CD14-positive monocyte (primary cell): ENCODE measurements at regions not wholly inside any gene's neighbourhood (a gene's known extent, or its start where the extent isn't known, plus 50 kb on each side); places are given as distances from the start of the nearest gene placed in this dataset.

Experiments
- DNase-seq, 3 donors: peaks; one replicate each; pipeline ENCODE4 v3.0.0-alpha.2; 2011 to 2022
- H2AFZ ChIP-seq: 2 replicates; pipeline ENCODE4 v1.6.0; 2012; ENCODE audit warnings: mild to moderate bottlenecking, low read depth, low read length, inconsistent platforms; ENCODE audit not compliant: insufficient read depth, poor library complexity, severe bottlenecking
- H3K27ac ChIP-seq, 2 donors: 1 replicate in 1 of 2; 2 replicates in 1 of 2; pipeline ENCODE4 v1.5.1; 2012 to 2013; ENCODE audit warnings: low read length in 2 of 2, control low read depth in 1 of 2, inconsistent platforms in 1 of 2, low read depth in 1 of 2, mild to moderate bottlenecking in 1 of 2
- H3K27me3 ChIP-seq, 2 donors: one replicate each; pipeline versions ENCODE4 v1.6.0 to v1.6.1; 2011 to 2013; ENCODE audit warnings: low read length in 2 of 2; ENCODE audit not compliant: control insufficient read depth in 2 of 2, insufficient read depth in 2 of 2
- H3K36me3 ChIP-seq, 2 donors: replicated peaks in 1 of 2; 1 replicate in 1 of 2; 2 replicates in 1 of 2; pipeline versions ENCODE4 v1.5.1 to v1.6.1; 2012 to 2013; ENCODE audit warnings: low read length in 2 of 2, control low read depth in 1 of 2, inconsistent platforms in 1 of 2, mild to moderate bottlenecking in 1 of 2; ENCODE audit not compliant: insufficient read depth in 2 of 2, control insufficient read depth in 1 of 2
- H3K4me1 ChIP-seq, 2 donors: 1 replicate in 1 of 2; 2 replicates in 1 of 2; pipeline versions ENCODE4 v1.5.1 to v1.6.1; 2012 to 2013; ENCODE audit warnings: low read length in 2 of 2, control low read depth in 1 of 2, inconsistent platforms in 1 of 2, mild to moderate bottlenecking in 1 of 2, moderate library complexity in 1 of 2; ENCODE audit not compliant: insufficient read depth in 2 of 2, control insufficient read depth in 1 of 2
- H3K4me2 ChIP-seq: replicated peaks from 2 replicates; pipeline ENCODE3; 2012; ENCODE audit warnings: low read length, moderate library complexity, mild to moderate bottlenecking; ENCODE audit not compliant: poor library complexity, severe bottlenecking; ENCODE audit errors: extremely low read depth
- H3K4me3 ChIP-seq, 3 experiments: fragments of 200-600 bp in 1 of 3; sonication (generic) in 1 of 3; replicated peaks in 1 of 3; 1 replicate in 2 of 3; 2 replicates in 1 of 3; pipeline ENCODE4 v1.5.1; 2011 to 2013; ENCODE audit warnings: low read length in 3 of 3, mild to moderate bottlenecking in 3 of 3, control low read depth in 2 of 3, low read depth in 2 of 3, inconsistent platforms in 1 of 3, moderate library complexity in 1 of 3
- H3K79me2 ChIP-seq: 2 replicates; pipeline ENCODE4 v1.6.0; 2012; ENCODE audit warnings: mild to moderate bottlenecking, control low read depth, inconsistent platforms, low read length, moderate library complexity; ENCODE audit not compliant: insufficient read depth
- H3K9ac ChIP-seq: 2 replicates; pipeline ENCODE4 v1.6.0; 2017; ENCODE audit warnings: low read length, mild to moderate bottlenecking; ENCODE audit not compliant: insufficient read depth, poor library complexity, severe bottlenecking
- H3K9me3 ChIP-seq, 2 donors: replicated peaks in 1 of 2; 1 replicate in 1 of 2; 2 replicates in 1 of 2; pipeline versions ENCODE4 v1.5.1 to v1.6.1; 2012 to 2013; ENCODE audit warnings: low read length in 2 of 2, control low read depth in 1 of 2; ENCODE audit not compliant: control insufficient read depth in 1 of 2, insufficient read depth in 1 of 2
- H4K20me1 ChIP-seq: 2 replicates; pipeline ENCODE4 v1.6.0; 2012; ENCODE audit warnings: mild to moderate bottlenecking, low read length, control low read depth, moderate library complexity; ENCODE audit not compliant: insufficient read depth
- H3K27ac Mint-ChIP-seq, 7 donors: one replicate each; pipeline ENCODE4 v1.8.0; 2020; ENCODE audit warnings: mild to moderate bottlenecking in 7 of 7, mixed read lengths in 7 of 7, moderate library complexity in 6 of 7, inconsistent platforms in 2 of 7
- H3K27me3 Mint-ChIP-seq, 3 donors: one replicate each; pipeline ENCODE4 v1.8.0; 2021 to 2022; ENCODE audit warnings: low read depth in 3 of 3, mild to moderate bottlenecking in 3 of 3, mixed read lengths in 3 of 3, moderate library complexity in 3 of 3, inconsistent platforms in 1 of 3
- H3K36me3 Mint-ChIP-seq, 2 donors: one replicate each; pipeline ENCODE4 v1.8.0; 2020; ENCODE audit warnings: mixed read lengths in 2 of 2, inconsistent platforms in 1 of 2, mild to moderate bottlenecking in 1 of 2
- H3K4me1 Mint-ChIP-seq: one replicate; pipeline ENCODE4 v1.8.0; 2020; ENCODE audit warnings: mild to moderate bottlenecking, mixed read lengths
- H3K4me3 Mint-ChIP-seq, 2 donors: one replicate each; pipeline ENCODE4 v1.8.0; 2020; ENCODE audit warnings: mild to moderate bottlenecking in 2 of 2, mixed read lengths in 2 of 2, moderate library complexity in 1 of 2
- H3K9me3 Mint-ChIP-seq, 7 donors: one replicate each; pipeline ENCODE4 v1.8.0; 2020 to 2022; ENCODE audit warnings: mixed read lengths in 7 of 7, mild to moderate bottlenecking in 6 of 7, moderate library complexity in 6 of 7, inconsistent platforms in 2 of 7
- CTCF ChIP-seq: fragments of 200-600 bp; IDR thresholded peaks from one replicate; pipeline ENCODE4 v1.8.0; 2022; ENCODE audit warnings: antibody characterized with exemption, mild to moderate bottlenecking
- WGBS: methylation state at CpG from one replicate; pipeline ENCODE4 v1.1.5; 2013; ENCODE audit warnings: missing lambda C conversion rate; ENCODE audit not compliant: insufficient coverage; 5-methylcytosine and 5-hydroxymethylcytosine counted together
- intact Hi-C, 2 donors: fragments of 100-400 bp; cut with micrococcal nuclease; formaldehyde crosslinking; loops; one replicate each; pipeline versions ENCODE4 v1.15.0 to v1.15.1; 2023

GRCh38 chr5:106028314-106028713, 1642.4 kb downstream of the EFNA5 start:
- H3K9me3 Mint-ChIP-seq: peaks cover 0 to 11% (median 5%) of the 10 kb centered on the region in 7 donors
- peaks cover 0 to 2% (median 0%) of the 10 kb centered on the region in 3 donors for H3K27me3 Mint-ChIP-seq
- Histone ChIP-seq H3K27ac (no peak overlapping the region), H3K9me3 (peaks cover 6 to 10% of the 10 kb centered on the region in 2 donors), H3K4me2 (no peak overlapping the region), H3K4me1 (no peaks in the 10 kb centered on the region), H3K27me3 (no peaks in the 10 kb centered on the region), H3K4me3 (no peak overlapping the region), H3K9ac (no peak overlapping the region), H3K36me3 (no peaks in the 10 kb centered on the region), H3K79me2 (no peaks in the 10 kb centered on the region), H4K20me1 (no peaks in the 10 kb centered on the region), H2AFZ (no peak overlapping the region)
- TF ChIP-seq CTCF: no peak
- no peak overlapping the region for H3K4me3 Mint-ChIP-seq
- H3K36me3 Mint-ChIP-seq: no peaks in the 10 kb centered on the region
- no peaks in the 10 kb centered on the region for H3K4me1 Mint-ChIP-seq
- no peak overlapping the region for H3K27ac Mint-ChIP-seq
- intact Hi-C loops: no loop called here
- no CpG with 5 or more reads among the region's 3 CpGs for WGBS
- DNase-seq: no peak

DNA sequence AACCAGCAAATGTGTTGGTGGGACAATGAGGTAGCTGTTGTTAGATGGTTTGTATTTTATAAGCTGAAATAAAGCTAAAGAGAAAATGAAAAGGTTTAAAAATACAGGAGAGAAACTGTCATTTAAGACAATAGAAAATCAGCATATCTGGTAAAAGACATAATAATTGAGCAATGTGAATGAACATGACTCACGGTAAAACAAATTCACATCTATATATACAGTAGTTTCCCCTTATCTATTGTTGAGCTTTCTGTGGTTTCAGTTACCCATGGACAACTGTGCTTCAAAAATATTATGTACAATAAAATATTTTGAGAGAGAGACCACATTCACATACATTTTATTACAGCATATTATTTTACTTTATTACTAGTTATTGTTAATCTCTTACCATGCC, 1649.8 kb downstream of the EFNA5 start:
- H3K79me2 ChIP-seq: no peaks in the 10 kb centered on the region
- H3K9me3 ChIP-seq: no peaks in the 10 kb centered on the region
- intact Hi-C loops: no loop called here
- H3K4me3 ChIP-seq: no peak overlapping the region
- no peaks in the 10 kb centered on the region for H3K27me3 ChIP-seq
- H2AFZ ChIP-seq: no peak overlapping the region
- Mint-ChIP-seq H3K27ac (no peak overlapping the region), H3K27me3 (no peaks in the 10 kb centered on the region), H3K36me3 (no peaks in the 10 kb centered on the region), H3K9me3 (peaks cover 0 to 4% (median 2%) of the 10 kb centered on the region in 7 donors), H3K4me3 (no peak overlapping the region), H3K4me1 (no peaks in the 10 kb centered on the region)
- TF ChIP-seq CTCF: no peak
- no CpG with 5 or more reads among the region's 1 CpG for WGBS
- no peak overlapping the region for H3K9ac ChIP-seq
- no peaks in the 10 kb centered on the region for H3K36me3 ChIP-seq
- no peak overlapping the region for H3K27ac ChIP-seq
- no peak for DNase-seq
- H4K20me1 ChIP-seq: no peaks in the 10 kb centered on the region
- H3K4me2 ChIP-seq: no peak overlapping the region
- H3K4me1 ChIP-seq: no peaks in the 10 kb centered on the region
